NT2/D1 (cell line): ENCODE measurements at regions not wholly inside any gene's neighbourhood (a gene's known extent, or its start where the extent isn't known, plus 50 kb on each side); places are given as distances from the start of the nearest gene placed in this dataset.

Experiments used
- DNase-seq: peaks from one replicate; pipeline ENCODE4 v3.0.0-alpha.2; 2011; ENCODE audit warnings: low read depth, low spot score
- H3K27me3 ChIP-seq: 2 replicates; pipeline ENCODE4 v1.6.0; 2011; ENCODE audit warnings: mild to moderate bottlenecking; ENCODE audit not compliant: insufficient read length, insufficient read depth
- H3K36me3 ChIP-seq: 2 replicates; pipeline ENCODE4 v1.6.1; 2011; ENCODE audit warnings: mild to moderate bottlenecking, low read length, mixed read lengths; ENCODE audit not compliant: insufficient read depth, insufficient read length
- H3K4me1 ChIP-seq: 2 replicates; pipeline ENCODE4 v1.5.1; 2011; ENCODE audit not compliant: insufficient read depth, insufficient read length
- H3K4me3 ChIP-seq: 2 replicates; pipeline ENCODE4 v1.5.1; 2011; ENCODE audit warnings: low read depth; ENCODE audit not compliant: insufficient read length
- H3K9ac ChIP-seq: 2 replicates; pipeline ENCODE4 v1.6.0; 2011; ENCODE audit warnings: low read depth; ENCODE audit not compliant: insufficient read length
- H3K9me3 ChIP-seq: 2 replicates; pipeline ENCODE4 v1.5.1; 2011; ENCODE audit warnings: mild to moderate bottlenecking, low read length; ENCODE audit not compliant: insufficient read depth
- SUZ12 ChIP-seq: IDR thresholded peaks from 2 replicates; pipeline ENCODE4 v1.6.1; 2011; ENCODE audit not compliant: insufficient read length, insufficient read depth; ENCODE audit errors: extremely low read depth
- YY1 ChIP-seq: IDR thresholded peaks from 2 replicates; pipeline ENCODE4 v1.6.1; 2011; ENCODE audit not compliant: insufficient read length, insufficient read depth
- ZNF274 ChIP-seq: IDR thresholded peaks from 2 replicates; pipeline ENCODE4 v1.6.1; 2011; ENCODE audit warnings: mild to moderate bottlenecking, low read depth, low read length

DNA sequence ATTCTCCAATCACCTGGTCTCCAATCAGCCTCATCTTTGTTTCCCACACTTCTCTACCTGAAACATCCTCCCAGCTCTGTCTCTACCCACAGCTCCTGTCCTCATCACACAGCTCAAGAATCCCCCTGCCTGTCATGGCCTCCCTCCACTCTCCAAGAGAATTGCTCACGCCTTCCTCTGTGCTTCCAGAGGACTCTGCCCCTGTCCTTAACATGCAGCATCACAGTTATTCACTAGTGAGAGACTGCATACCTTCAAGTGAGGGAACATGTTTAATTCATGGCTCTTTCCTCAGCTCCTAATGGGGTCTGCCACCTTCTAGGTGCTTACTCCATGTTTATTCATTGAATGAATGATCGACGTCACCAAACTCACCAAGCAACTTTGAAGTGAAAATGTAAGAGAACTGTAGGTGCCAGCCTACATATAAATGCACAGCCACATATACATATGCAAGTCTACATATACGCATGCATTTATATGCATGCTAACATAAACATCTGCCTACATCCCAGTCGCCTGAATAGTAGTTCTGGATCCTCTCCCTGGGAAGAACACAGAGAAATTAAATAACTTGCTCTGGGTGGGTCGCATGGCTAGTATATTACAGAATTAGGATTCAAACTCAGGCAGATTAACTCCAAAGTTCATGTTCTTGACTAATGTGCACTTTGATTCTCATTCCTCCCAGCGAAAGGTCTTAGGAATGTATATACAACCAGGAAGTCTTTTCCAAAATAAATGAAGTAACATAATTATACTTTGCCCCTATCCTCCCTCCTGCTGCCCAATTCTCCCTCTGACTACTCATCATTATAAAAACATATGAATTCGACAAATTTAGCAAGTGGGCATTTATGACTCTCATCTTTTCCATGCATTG, 295.6 kb downstream of the MAFB start:
- Histone ChIP-seq H3K9me3 (no peaks in the 10 kb centered on the region), H3K36me3 (no peaks in the 10 kb centered on the region), H3K4me3 (no peak overlapping the region), H3K27me3 (no peaks in the 10 kb centered on the region), H3K4me1 (no peaks in the 10 kb centered on the region), H3K9ac (no peak overlapping the region)
- no peak for TF ChIP-seq SUZ12
- no peak for TF ChIP-seq YY1
- TF ChIP-seq ZNF274 = no peak
- no peak for DNase-seq

DNA sequence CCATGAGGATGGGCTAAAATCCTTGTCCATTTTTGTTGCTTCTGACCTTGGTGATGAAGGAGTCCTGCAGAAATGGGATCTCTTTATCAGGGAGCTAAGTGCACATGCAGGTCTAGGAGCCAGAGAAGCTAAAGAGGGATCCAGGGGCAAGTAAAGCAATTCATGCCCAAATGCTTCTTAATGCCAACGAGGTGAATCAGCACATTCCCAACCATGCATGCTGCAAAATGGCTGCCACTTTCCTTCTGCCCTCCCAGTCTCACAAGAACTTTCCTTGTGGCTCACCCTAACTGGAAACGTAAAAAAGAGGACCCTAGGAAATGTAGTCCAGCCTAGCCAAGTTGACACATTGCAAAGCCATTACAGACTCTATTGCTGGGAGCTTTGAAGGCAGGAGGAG, 298.4 kb downstream of the MAFB start:
- Histone ChIP-seq H3K4me1 (no peaks in the 10 kb centered on the region), H3K9me3 (peaks cover 4% of the 10 kb centered on the region; the same call in 1 of the 2 replicates), H3K27me3 (no peaks in the 10 kb centered on the region), H3K36me3 (no peaks in the 10 kb centered on the region), H3K9ac (no peak overlapping the region), H3K4me3 (no peak overlapping the region)
- peak; percentile 23 for DNase-seq
- TF ChIP-seq YY1 (no peak), SUZ12 (no peak), ZNF274 (no peak)

DNA sequence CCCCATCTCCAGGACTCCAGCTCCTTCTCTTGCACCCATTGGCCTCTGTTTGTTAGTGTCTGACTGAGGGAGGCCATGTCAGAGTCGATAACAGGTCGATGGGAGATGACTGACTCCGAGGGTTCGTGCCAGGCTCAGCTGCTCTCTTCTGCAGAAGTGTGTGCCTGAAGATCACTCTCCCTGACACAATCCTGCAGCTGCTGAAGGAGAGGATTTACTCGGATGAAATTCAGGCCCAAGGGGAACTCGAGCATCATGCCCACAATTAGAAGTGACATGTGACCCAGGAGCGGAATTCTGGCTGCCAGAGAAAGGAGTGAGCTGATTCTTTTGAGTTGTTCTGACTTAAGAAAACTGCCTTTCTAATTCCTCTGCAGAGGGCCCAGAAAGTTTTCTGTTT, 318.2 kb downstream of the MAFB start:
- Histone ChIP-seq H3K9ac (no peak overlapping the region), H3K27me3 (no peaks in the 10 kb centered on the region), H3K9me3 (peaks cover 14% of the 10 kb centered on the region), H3K4me3 (no peak overlapping the region), H3K4me1 (no peaks in the 10 kb centered on the region), H3K36me3 (no peaks in the 10 kb centered on the region)
- DNase-seq = no peak
- TF ChIP-seq YY1 = no peak
- TF ChIP-seq SUZ12 = no peak
- no peak for TF ChIP-seq ZNF274

DNA sequence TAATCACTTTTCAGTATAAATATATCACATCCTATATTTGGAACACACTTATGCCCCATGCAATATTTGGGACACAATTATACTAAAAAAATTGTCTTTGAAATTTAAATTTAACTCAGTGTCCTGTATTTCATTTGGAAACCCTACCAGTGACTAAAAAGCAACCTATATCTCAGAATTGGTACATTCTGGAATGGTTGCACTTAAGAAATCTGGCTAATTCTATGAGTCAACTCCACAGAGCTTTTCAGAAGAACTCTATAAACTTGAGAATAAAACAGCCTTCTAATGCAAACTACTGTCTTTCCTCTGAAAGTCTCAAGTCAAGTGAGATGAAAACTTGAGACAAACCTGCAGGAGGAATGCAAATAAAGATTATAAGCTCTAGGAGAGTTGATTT, 320.2 kb downstream of the MAFB start:
- no peak for TF ChIP-seq ZNF274
- TF ChIP-seq SUZ12 = no peak
- TF ChIP-seq YY1 = no peak
- Histone ChIP-seq H3K9me3 (no peaks in the 10 kb centered on the region; the same call in 1 of the 2 replicates), H3K4me3 (no peak overlapping the region), H3K4me1 (no peaks in the 10 kb centered on the region), H3K27me3 (no peaks in the 10 kb centered on the region), H3K9ac (no peak overlapping the region), H3K36me3 (no peaks in the 10 kb centered on the region)
- no peak for DNase-seq

DNA sequence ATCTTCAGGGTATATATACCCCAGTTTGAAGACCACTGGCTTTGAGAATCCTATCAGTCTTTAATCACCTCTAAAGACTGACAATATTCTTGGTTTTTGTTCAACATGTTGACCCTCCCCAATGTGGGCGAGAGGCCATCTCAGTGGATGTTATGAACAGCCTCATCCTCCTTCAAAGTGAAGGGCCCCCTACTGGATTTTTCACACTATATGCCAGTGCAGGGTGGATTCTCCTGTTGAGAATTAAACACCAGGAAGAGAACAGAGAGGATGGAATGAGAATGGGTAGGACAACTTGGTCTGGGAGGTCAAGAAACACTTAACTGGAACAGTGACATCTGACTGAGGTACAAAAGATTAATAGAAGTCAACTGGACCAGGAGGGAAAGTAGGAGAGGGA, 327.1 kb downstream of the MAFB start:
- TF ChIP-seq YY1 (no peak), SUZ12 (no peak), ZNF274 (no peak)
- no peak for DNase-seq
- Histone ChIP-seq H3K4me3 (no peak overlapping the region), H3K27me3 (no peaks in the 10 kb centered on the region), H3K9me3 (no peaks in the 10 kb centered on the region), H3K9ac (no peak overlapping the region), H3K4me1 (no peaks in the 10 kb centered on the region), H3K36me3 (no peaks in the 10 kb centered on the region)

DNA sequence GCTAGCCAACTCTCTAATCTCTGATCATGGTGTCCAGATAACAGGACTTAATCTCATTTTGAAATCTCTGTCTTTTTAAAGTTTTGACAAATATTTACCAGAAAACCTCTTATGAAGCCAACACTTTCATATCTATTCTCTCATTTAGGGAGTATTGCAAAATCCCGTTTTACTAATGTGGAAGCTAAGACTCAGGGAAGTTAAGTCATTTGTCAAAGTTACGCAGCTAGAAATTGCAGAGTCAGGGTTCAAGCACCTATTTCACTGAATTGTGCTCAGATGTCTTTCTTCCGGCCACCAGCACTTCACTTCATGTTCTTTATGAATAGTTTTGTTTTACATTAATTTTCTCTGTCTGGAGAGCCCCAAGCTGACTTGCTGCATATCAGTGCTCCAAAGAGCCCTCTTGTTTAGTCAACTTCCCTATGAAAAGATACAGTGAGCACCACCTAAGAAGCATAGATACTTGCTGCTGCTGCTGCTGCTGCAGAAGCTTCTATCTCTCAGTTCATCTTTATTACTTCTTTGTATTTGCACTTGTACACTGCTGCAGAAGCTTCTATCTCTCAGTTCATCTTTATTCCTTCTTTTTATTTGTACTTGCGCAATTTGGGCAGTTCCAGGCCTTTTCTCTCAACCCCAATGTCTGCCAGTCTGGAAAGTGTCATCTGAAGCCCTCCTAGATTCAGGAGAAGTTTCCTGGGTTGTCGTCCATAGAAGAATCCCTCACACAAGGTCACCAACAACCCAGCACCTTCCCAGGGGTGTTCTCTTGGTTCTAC, 329.7 kb downstream of the MAFB start:
- no peak for DNase-seq
- H3K9me3 ChIP-seq = no peaks in the 10 kb centered on the region
- no peaks in the 10 kb centered on the region for H3K27me3 ChIP-seq
- H3K4me1 ChIP-seq = no peaks in the 10 kb centered on the region
- no peak overlapping the region for H3K9ac ChIP-seq
- no peak overlapping the region for H3K4me3 ChIP-seq
- no peaks in the 10 kb centered on the region for H3K36me3 ChIP-seq
- TF ChIP-seq YY1 = no peak
- no peak for TF ChIP-seq ZNF274
- no peak for TF ChIP-seq SUZ12

DNA sequence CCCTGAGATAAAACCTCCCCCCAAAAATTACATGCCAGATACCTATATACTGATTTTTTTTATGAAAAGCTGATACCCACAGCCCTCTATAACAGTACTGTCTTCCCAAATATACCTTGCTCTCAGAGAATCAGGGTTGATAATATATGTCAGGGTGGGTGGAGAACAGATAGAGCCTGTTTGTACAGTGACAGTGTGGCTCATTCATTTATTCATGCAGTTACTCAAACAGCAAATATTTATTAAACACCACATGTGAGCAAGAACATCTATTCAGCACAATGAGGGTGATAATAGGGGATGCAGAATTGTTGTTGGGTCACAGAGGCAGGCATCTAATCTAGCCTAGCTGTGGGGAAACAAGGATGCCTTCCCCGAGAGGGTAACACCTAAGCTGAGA, 334.2 kb downstream of the MAFB start:
- Histone ChIP-seq H3K36me3 (no peaks in the 10 kb centered on the region), H3K4me3 (no peak overlapping the region), H3K9ac (no peak overlapping the region), H3K27me3 (no peaks in the 10 kb centered on the region), H3K4me1 (no peaks in the 10 kb centered on the region), H3K9me3 (no peaks in the 10 kb centered on the region)
- no peak for TF ChIP-seq SUZ12
- no peak for TF ChIP-seq ZNF274
- no peak for TF ChIP-seq YY1
- DNase-seq = no peak
